ENCODE measurements at regions not wholly inside any gene's neighbourhood (a gene's known extent, or its start where the extent isn't known, plus 50 kb on each side); places are given as distances from the start of the nearest gene placed in this dataset.

DNA sequence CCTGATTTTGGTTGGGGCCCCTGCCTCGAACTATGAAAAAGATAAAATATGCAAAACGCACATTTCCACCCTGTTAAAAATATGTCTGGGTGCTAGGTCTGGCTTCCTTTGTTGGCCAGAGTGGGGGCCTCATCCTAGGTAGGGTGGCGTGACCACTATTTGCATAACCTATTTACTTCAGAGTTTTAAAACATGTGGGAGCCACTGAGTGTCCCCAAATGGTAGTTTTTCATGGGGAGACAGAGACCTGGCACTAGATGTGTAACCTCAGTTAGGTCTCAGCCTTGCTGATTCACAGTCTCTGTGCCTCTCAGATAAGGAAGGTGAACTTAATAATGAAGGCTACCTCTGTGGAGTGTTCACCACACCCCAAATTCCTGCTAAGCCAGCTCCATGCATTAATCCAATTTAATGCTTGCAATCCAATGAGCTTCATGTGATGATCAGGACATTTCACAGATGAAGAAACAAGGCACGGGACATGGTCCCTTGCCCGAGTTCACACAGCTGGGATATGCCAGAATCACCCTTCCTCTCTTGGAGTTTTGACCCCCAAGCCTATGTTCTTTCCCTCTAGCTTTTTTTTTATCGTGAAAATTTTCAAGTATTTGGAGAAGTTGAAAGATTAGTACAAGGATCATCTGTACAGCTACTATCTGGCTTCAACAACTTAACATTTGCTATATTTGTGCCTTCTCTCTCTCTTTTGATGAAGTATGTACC is 103.4 kb downstream of the IRF8 start (continued):
- TF ChIP-seq FOS (IDR thresholded peaks at IDR 0.05; ENCODE audit: borderline replicate concordance, extremely low read depth, insufficient read length) (no peak), BACH1 (IDR thresholded peaks at IDR 0.05; ENCODE audit: borderline replicate concordance) (no peak), KLF5 (IDR thresholded peaks at IDR 0.05; ENCODE audit: partially characterized antibody) (no peak), ZNF622 (IDR thresholded peaks at IDR 0.05) (no peak), CBX5 (IDR thresholded peaks at IDR 0.05; ENCODE audit: low read depth) (no peak), MYB (IDR thresholded peaks at IDR 0.05; ENCODE audit: borderline replicate concordance, low read depth, low read length) (no peak), MEF2B (IDR thresholded peaks at IDR 0.05; ENCODE audit: partially characterized antibody, poor library complexity, severe bottlenecking) (no peak), WRNIP1 (IDR thresholded peaks at IDR 0.05; ENCODE audit: borderline replicate concordance, low read depth, low read length) (no peak), SPI1 (IDR thresholded peaks at IDR 0.05; ENCODE audit: borderline replicate concordance, insufficient read depth, low read depth, low read length) (no peak), REST (IDR thresholded peaks at IDR 0.05; ENCODE audit: low read depth, low read length) (no peak), KDM1A (IDR thresholded peaks at IDR 0.05; ENCODE audit: borderline replicate concordance) (no peak), RCOR1 (conservative IDR thresholded peaks at IDR 0.05; ENCODE audit: low read depth, low read length) (no peak), CHD4 (IDR thresholded peaks at IDR 0.05) (no peak), ZBED1 (IDR thresholded peaks at IDR 0.05; ENCODE audit: borderline replicate concordance) (no peak), BCLAF1 (IDR thresholded peaks at IDR 0.05) (no peak), HDGF (IDR thresholded peaks at IDR 0.05) (no peak), SIX5 (IDR thresholded peaks at IDR 0.05; ENCODE audit: low read depth, low read length, severe bottlenecking) (no peak), TCF12 (IDR thresholded peaks at IDR 0.05; ENCODE audit: low read depth, low read length) (no peak), RB1 (IDR thresholded peaks at IDR 0.05; ENCODE audit: borderline replicate concordance) (no peak), BCL11A (IDR thresholded peaks at IDR 0.05; ENCODE audit: low read depth, low read length) (no peak), SMARCA5 (IDR thresholded peaks at IDR 0.05) (no peak), NFIC (IDR thresholded peaks at IDR 0.05; ENCODE audit: low read depth, low read length) (peak; percentile 39)
- TF ChIP-seq, protein P1, sequence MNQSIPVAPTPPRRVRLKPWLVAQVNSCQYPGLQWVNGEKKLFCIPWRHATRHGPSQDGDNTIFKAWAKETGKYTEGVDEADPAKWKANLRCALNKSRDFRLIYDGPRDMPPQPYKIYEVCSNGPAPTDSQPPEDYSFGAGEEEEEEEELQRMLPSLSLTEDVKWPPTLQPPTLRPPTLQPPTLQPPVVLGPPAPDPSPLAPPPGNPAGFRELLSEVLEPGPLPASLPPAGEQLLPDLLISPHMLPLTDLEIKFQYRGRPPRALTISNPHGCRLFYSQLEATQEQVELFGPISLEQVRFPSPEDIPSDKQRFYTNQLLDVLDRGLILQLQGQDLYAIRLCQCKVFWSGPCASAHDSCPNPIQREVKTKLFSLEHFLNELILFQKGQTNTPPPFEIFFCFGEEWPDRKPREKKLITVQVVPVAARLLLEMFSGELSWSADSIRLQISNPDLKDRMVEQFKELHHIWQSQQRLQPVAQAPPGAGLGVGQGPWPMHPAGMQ (IDR thresholded peaks at IDR 0.05; ENCODE audit: borderline replicate concordance): no peak
- TF ChIP-seq, protein P2, sequence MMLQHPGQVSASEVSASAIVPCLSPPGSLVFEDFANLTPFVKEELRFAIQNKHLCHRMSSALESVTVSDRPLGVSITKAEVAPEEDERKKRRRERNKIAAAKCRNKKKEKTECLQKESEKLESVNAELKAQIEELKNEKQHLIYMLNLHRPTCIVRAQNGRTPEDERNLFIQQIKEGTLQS (IDR thresholded peaks at IDR 0.05; ENCODE audit: borderline replicate concordance, extremely low read depth, low read depth, low read length): no peak

Measured in GM12878 (cell line).